Lung (tissue), 11 donors: ENCODE measurements at regions not wholly inside any gene's neighbourhood (a gene's known extent, or its start where the extent isn't known, plus 50 kb on each side); places are given as distances from the start of the nearest gene placed in this dataset.
"Not testable (repeated sequence)": the region's sequence is repeated elsewhere in the genome, so short reads cannot be mapped to it uniquely, and the experiment has no call there.

ENCODE experiments used
- ATAC-seq: fragments of 200-7000 bp; cut with Tn5 transposase; one replicate; pipeline ENCODE4 v1.9.1; 2020; ENCODE audit warnings: moderate number of reproducible peaks; ENCODE audit not compliant: insufficient read depth, low FRiP score
- DNase-seq, 3 donors: peaks; one replicate each; pipeline ENCODE4 v3.0.0-alpha.2; 2013 to 2017
- H3K27ac ChIP-seq, 2 donors: one replicate each; pipeline ENCODE4 v1.5.1; 2013; ENCODE audit warnings: mild to moderate bottlenecking in 2 of 2, moderate library complexity in 2 of 2, control low read depth in 1 of 2, inconsistent platforms in 1 of 2, low read depth in 1 of 2, low read length in 1 of 2
- H3K27me3 ChIP-seq, 3 donors: one replicate each; pipeline ENCODE4 v1.5.1; 2013; ENCODE audit warnings: low read length in 2 of 3; ENCODE audit not compliant: control insufficient read depth in 3 of 3, insufficient read depth in 3 of 3
- H3K36me3 ChIP-seq, 4 donors: one replicate each; pipeline ENCODE4 v1.5.1; 2013; ENCODE audit warnings: low read length in 4 of 4, mild to moderate bottlenecking in 1 of 4, moderate library complexity in 1 of 4; ENCODE audit not compliant: control insufficient read depth in 4 of 4, insufficient read depth in 4 of 4
- H3K4me1 ChIP-seq, 5 donors: one replicate each; pipeline ENCODE4 v1.5.1; 2013; ENCODE audit warnings: low read length in 5 of 5, mild to moderate bottlenecking in 2 of 5, moderate library complexity in 1 of 5; ENCODE audit not compliant: control insufficient read depth in 5 of 5, insufficient read depth in 5 of 5
- H3K4me3 ChIP-seq: one replicate; pipeline ENCODE4 v1.5.1; 2013; ENCODE audit warnings: mild to moderate bottlenecking, control low read depth, moderate library complexity
- H3K9ac ChIP-seq, 2 donors: one replicate each; pipeline ENCODE4 v1.5.1; 2013; ENCODE audit warnings: low read length in 2 of 2, control low read depth in 1 of 2; ENCODE audit not compliant: insufficient read depth in 1 of 2
- H3K9me3 ChIP-seq, 4 donors: one replicate each; pipeline ENCODE4 v1.5.1; 2013; ENCODE audit warnings: low read length in 3 of 4, mild to moderate bottlenecking in 1 of 4, moderate library complexity in 1 of 4; ENCODE audit not compliant: control insufficient read depth in 4 of 4, insufficient read depth in 3 of 4
- WGBS, 2 donors: extraction: QIAGEN DNeasy Blood & Tissue Kit; methylation state at CpG; one replicate each; pipeline ENCODE4 v1.1.7; 2013; 5-methylcytosine and 5-hydroxymethylcytosine counted together
- TF ChIP-seq, protein P1 (sequence below): IDR thresholded peaks from 2 replicates; pipeline ENCODE4 v1.5.1; 2012; ENCODE audit warnings: mild to moderate bottlenecking; ENCODE audit errors: control extremely low read depth, extremely low read depth
- donor health status: control.
- donor health status: control.
- donor health status: Bipolar disorder and iron deficiency.
- donor health status: healthy.
- donor health status: DM: yes; HTN: yes; CAD: no.

GRCh38 chr2:239866778-239867177 is 158.4 kb downstream of the NDUFA10 start:
- peaks cover 0 to 12% (median 0%) of the 10 kb centered on the region in 5 donors for H3K4me1 ChIP-seq
- peaks cover 0 to 4% (median 0%) of the 10 kb centered on the region in 4 donors for H3K36me3 ChIP-seq
- DNase-seq (no peak), ATAC-seq (no peak)
- H3K27me3 ChIP-seq = peaks cover 0 to 7% (median 0%) of the 10 kb centered on the region in 3 donors
- H3K9ac ChIP-seq = no peak overlapping the region
- 94 to 95% methylated on average over 3 of the region's 3 CpGs for WGBS, 2 donors
- no peak overlapping the region for H3K4me3 ChIP-seq
- TF ChIP-seq, protein P1, sequence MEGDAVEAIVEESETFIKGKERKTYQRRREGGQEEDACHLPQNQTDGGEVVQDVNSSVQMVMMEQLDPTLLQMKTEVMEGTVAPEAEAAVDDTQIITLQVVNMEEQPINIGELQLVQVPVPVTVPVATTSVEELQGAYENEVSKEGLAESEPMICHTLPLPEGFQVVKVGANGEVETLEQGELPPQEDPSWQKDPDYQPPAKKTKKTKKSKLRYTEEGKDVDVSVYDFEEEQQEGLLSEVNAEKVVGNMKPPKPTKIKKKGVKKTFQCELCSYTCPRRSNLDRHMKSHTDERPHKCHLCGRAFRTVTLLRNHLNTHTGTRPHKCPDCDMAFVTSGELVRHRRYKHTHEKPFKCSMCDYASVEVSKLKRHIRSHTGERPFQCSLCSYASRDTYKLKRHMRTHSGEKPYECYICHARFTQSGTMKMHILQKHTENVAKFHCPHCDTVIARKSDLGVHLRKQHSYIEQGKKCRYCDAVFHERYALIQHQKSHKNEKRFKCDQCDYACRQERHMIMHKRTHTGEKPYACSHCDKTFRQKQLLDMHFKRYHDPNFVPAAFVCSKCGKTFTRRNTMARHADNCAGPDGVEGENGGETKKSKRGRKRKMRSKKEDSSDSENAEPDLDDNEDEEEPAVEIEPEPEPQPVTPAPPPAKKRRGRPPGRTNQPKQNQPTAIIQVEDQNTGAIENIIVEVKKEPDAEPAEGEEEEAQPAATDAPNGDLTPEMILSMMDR = no peak
- peaks cover 0 to 7% (median 2%) of the 10 kb centered on the region in 4 donors for H3K9me3 ChIP-seq
- H3K27ac ChIP-seq = no peak overlapping the region

DNA sequence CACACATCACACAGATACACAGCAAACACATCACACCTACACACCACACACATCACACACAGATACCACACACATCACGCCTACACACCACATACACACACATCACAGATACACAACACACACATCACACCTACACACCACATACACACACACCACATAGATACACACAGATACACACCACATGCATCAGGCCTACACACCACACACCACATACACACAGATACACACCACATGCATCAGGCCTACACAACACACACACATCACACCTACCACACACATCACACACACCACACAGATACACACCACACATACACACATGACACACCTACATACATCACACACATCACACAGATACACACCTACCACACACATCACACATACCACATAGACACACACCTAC is 158.8 kb downstream of the NDUFA10 start:
- 98 to 100% methylated on average over 1 of the region's 1 CpG for WGBS, 2 donors
- Histone ChIP-seq H3K27me3 (peaks cover 0 to 7% (median 0%) of the 10 kb centered on the region in 3 donors), H3K27ac (no peak overlapping the region), H3K9me3 (peaks cover 0 to 7% (median 2%) of the 10 kb centered on the region in 4 donors), H3K9ac (no peak overlapping the region), H3K4me3 (no peak overlapping the region), H3K4me1 (peaks cover 0 to 12% (median 0%) of the 10 kb centered on the region in 5 donors), H3K36me3 (peaks cover 0 to 4% (median 0%) of the 10 kb centered on the region in 4 donors)
- TF ChIP-seq, protein P1 = no peak
- ATAC-seq (no peak), DNase-seq (no peak)

GRCh38 chr2:239865856-239866255 is 159.3 kb downstream of the NDUFA10 start:
- DNase-seq, H3K4me3 ChIP-seq, H3K27ac ChIP-seq, H3K9me3 ChIP-seq, H3K9ac ChIP-seq, ATAC-seq, H3K27me3 ChIP-seq, H3K36me3 ChIP-seq: not testable (repeated sequence)
- 96 to 97% methylated on average over 5 of the region's 5 CpGs for WGBS, 2 donors
- peaks cover 0 to 12% (median 0%) of the 10 kb centered on the region in 5 donors for H3K4me1 ChIP-seq

- H3K36me3 ChIP-seq = peaks cover 0 to 4% (median 0%) of the 10 kb centered on the region in 4 donors
- TF ChIP-seq, protein P1 = no peak
- WGBS, 2 donors = 96% methylated on average over 42 of the region's 42 CpGs
- H3K9me3 ChIP-seq = peaks cover 0 to 7% (median 2%) of the 10 kb centered on the region in 4 donors
- peaks cover 0 to 12% (median 0%) of the 10 kb centered on the region in 5 donors for H3K4me1 ChIP-seq
- H3K27me3 ChIP-seq = peaks cover 0 to 7% (median 0%) of the 10 kb centered on the region in 3 donors
- DNase-seq = no peak
- no peak for ATAC-seq
- H3K9ac ChIP-seq = no peak overlapping the region
- H3K4me3 ChIP-seq = no peak overlapping the region
- H3K27ac ChIP-seq = no peak overlapping the region
Observed at GRCh38 chr2:239865059-239865639, 160.0 kb downstream of the NDUFA10 start.
